ENCODE measurements at regions not wholly inside any gene's neighbourhood (a gene's known extent, or its start where the extent isn't known, plus 50 kb on each side); places are given as distances from the start of the nearest gene placed in this dataset.

DNA sequence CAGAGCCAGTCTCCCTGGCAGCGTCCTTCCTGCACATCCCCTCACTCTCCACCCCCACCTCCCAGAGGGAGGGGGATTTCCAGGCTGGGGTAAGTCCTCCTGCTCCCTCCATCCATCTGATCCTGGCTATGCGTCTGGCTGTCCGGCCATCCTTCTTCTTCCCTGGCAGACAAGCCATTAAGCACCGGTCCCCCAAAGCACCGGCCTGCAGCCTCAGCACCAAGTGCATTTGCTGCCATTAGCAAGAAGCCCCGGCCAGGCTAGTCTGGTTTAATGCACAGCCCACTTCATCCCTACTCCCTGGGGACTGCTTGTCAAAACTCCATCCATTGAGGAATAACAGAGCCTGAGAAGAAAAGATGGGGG, 208.7 kb upstream of the IER5L start:
- TF ChIP-seq POLR2AphosphoS5 (IDR thresholded peaks at IDR 0.05; ENCODE audit: borderline replicate concordance, low read depth, low read length) (no peak), EZH2 (IDR thresholded peaks at IDR 0.05) (no peak), FOXP2 (optimal IDR thresholded peaks at IDR 0.05; ENCODE audit: control extremely low read depth, extremely low read length, insufficient read depth) (no peak)
- Histone ChIP-seq H3K4me3 (no peak overlapping the region), H3K9ac (ENCODE audit: insufficient read length) (no peak overlapping the region), H3K27ac (no peak overlapping the region), H3K9me3 (ENCODE audit: low read depth, low read length) (no peaks in the 10 kb centered on the region), H3K36me3 (ENCODE audit: insufficient read depth, low read length) (no peaks in the 10 kb centered on the region)
- no peak for DNase-seq (ENCODE audit: low read depth, low spot score)

DNA sequence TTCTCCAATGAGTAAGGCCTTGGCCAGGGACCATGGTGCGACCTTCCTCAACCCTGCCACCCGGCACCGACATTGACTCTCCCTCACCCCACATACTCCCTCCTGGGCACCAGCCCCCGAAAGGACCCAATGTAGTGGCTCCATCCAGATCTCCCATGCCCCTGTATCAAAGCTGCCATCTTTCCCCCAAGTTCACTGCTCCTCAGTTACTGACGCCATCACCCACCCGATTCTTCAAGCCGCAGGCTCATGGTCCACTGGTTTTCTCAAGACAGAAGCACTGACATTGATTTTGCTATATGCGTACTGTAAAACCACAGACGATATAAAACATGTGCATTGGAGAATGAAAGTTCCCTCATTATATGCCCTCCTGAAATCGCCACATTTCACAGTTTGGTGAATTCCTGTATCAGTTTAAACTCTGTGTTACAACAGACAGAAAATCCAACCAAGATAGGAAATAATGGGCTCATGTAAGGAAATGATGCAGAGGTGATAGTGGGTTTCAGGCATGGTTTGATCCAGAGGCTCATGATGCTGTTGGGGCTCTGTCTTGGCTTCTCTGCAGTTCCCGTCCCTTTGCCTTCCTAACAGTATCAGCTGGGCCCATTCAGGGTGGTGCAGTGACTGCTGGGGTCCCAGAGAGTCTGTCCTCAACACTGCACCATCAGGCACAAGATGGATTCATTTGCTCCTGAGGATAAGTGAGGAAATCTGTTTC, 207.3 kb upstream of the IER5L start:
- Histone ChIP-seq H3K27ac (no peak overlapping the region), H3K36me3 (ENCODE audit: insufficient read depth, low read length) (no peaks in the 10 kb centered on the region), H3K9me3 (ENCODE audit: low read depth, low read length) (no peaks in the 10 kb centered on the region), H3K4me3 (no peak overlapping the region), H3K9ac (ENCODE audit: insufficient read length) (no peak overlapping the region)
- DNase-seq (ENCODE audit: low read depth, low spot score) = no peak
- TF ChIP-seq FOXP2 (optimal IDR thresholded peaks at IDR 0.05; ENCODE audit: control extremely low read depth, extremely low read length, insufficient read depth) (no peak), EZH2 (IDR thresholded peaks at IDR 0.05) (no peak), POLR2AphosphoS5 (IDR thresholded peaks at IDR 0.05; ENCODE audit: borderline replicate concordance, low read depth, low read length) (no peak)

DNA sequence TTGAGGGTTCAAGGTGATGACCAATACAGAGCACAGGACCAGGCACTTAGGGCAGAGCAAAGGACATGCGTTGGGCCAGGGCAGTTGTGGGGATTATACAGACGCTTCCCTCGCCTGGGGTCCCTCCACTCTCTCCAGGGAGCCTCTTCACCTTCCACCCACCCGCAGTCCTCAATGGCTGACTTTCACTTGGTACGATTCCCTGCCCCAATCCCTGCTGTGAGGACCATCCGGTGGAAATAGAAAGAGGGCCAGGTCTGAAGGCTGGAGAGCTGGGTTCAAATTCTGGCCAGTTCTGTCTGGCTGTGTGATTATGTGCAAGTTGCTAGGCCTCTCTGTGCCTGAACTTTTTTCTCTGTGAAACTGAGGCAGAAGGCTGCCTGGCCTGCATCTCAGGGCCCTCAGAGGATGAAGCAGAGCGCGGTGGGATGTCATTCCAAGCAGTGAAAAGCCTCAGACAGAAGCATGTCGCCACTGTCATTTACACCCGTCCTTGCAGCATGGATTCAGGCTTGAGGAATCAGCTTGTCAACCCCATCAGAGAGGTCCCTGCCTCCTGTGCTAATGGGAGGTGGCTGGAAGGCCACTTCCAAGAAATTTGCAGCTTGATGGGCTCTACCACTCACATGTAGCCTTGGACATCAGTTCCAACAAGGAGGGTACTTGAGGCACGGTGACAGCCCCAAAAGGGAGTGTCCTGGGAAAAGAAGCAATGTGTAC, 206.6 kb upstream of the IER5L start:
- H3K27ac ChIP-seq = no peak overlapping the region
- DNase-seq (ENCODE audit: low read depth, low spot score) = no peak
- TF ChIP-seq EZH2 (IDR thresholded peaks at IDR 0.05) (no peak), POLR2AphosphoS5 (IDR thresholded peaks at IDR 0.05; ENCODE audit: borderline replicate concordance, low read depth, low read length) (no peak)
- H3K9me3 ChIP-seq (ENCODE audit: low read depth, low read length) = no peaks in the 10 kb centered on the region
- no peak overlapping the region for H3K4me3 ChIP-seq
- no peaks in the 10 kb centered on the region for H3K36me3 ChIP-seq (ENCODE audit: insufficient read depth, low read length)
- H3K9ac ChIP-seq (ENCODE audit: insufficient read length) = no peak overlapping the region

DNA sequence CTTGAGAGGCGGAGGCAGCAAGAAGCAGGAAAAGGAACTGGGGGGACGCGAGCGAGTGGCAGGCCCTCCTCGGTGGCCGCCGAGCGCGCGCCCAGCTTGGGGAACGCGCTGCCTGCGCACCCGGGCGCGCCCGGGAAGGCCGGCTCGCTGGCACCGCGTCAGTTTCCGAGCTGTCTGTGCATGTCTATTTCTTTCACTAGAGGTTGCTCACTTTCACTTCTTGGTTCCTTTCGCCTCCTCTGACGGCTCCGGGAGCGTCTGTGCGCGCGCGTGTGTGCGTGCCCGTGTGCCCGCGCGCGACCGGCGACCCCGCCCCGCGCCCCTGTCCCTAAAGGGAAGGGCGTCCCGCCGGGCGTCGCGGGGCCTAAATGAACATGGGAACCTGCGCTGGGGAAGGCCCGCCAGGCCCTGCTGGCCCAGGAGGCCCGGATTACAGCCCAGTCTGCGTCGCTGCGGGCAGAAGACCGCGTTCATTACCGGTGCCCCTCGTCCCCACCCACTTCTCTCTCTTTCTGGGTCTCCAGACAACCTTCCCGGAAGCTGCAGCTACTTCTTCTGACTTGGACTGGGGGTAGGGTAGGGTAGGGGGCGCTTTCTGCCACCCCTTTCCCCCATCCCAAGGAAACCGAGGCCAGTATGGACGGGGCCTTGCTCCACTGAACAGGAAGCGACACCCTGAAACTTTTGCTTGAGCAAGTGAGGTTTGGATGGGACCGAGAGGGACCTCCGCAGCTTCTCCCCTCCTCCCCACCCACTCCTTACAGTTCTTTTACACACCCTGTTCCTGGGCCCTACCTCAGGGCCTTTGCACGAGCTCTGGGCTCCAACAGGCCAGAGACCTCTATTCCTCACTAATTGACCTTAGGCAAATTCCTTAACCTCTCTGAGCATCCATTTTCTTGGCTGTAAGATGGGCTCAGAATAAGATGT, 205.8 kb upstream of the IER5L start:
- Histone ChIP-seq H3K4me3 (no peak overlapping the region), H3K9ac (ENCODE audit: insufficient read length) (no peak overlapping the region), H3K9me3 (ENCODE audit: low read depth, low read length) (no peaks in the 10 kb centered on the region), H3K27ac (no peak overlapping the region), H3K36me3 (ENCODE audit: insufficient read depth, low read length) (no peaks in the 10 kb centered on the region)
- no peak for TF ChIP-seq FOXP2 (optimal IDR thresholded peaks at IDR 0.05; ENCODE audit: control extremely low read depth, extremely low read length, insufficient read depth)
- no peak for TF ChIP-seq EZH2 (IDR thresholded peaks at IDR 0.05)
- no peak for TF ChIP-seq POLR2AphosphoS5 (IDR thresholded peaks at IDR 0.05; ENCODE audit: borderline replicate concordance, low read depth, low read length)
- no peak for DNase-seq (ENCODE audit: low read depth, low spot score)

DNA sequence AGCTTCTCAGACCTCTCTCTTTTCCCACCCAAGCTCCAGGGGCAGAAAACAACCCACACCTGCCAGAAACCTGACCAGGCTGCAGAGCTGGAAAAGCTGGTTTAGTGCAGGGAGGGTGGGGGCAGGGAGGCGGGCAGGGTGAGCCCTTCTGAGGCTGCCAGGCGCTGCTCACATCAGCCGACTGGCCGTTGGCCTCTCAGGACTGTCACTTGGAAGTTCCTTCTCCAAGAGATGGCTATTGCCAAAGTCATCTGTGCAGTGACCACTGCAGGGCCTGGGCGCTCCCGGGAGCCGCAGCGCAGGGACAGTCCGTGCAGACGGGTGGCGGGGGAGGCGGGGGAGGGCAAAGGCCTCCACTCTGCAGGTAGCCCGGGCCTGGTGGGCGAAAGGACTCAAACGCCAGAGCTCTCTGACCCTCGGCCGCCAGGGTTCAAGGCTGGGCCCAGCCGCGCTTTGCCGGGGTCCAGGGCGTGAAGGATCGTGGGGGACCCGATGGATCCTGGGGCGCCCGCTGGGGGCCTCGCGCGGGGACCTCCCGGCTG, 205.0 kb upstream of the IER5L start:
- DNase-seq (ENCODE audit: low read depth, low spot score) = no peak

DNA sequence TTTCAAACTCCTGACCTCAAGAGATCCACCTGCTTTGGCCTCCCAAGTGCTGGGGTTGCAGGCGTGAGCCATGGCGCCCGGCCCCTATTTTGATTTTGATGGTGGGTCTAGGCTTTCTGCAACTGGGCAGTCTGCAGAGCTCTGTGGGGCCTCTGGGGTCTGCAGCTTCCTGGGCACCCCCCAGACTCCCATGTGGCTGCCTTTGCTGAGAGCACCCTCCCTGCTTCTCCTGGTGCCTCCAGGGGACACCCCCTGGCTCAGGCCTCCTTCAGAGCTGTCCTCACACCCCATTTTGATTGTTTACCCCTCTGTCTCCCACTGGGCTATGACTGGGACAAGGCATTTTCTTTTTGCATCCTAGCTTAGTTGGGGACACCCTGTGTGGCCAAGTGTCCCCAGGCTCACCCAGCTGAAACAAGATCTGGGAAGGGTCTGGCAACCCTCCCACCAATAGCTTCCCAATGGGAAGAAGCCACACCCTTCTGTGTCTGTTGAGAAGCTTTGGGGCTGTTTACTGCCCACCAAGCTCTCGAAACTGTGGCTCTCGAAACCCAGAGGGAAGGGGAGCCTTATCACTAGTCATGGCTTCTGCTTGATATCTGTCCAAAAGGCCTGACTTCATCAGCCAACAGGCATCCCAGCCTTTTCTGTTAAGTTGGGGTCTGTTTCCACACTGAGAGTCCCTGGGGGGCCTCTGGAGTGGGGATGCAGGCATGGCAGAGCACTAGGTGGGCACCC, 204.4 kb upstream of the IER5L start:
- Histone ChIP-seq H3K27ac (no peak overlapping the region), H3K4me3 (no peak overlapping the region), H3K36me3 (ENCODE audit: insufficient read depth, low read length) (no peaks in the 10 kb centered on the region), H3K9ac (ENCODE audit: insufficient read length) (no peak overlapping the region), H3K9me3 (ENCODE audit: low read depth, low read length) (no peaks in the 10 kb centered on the region)
- no peak for DNase-seq (ENCODE audit: low read depth, low spot score)
- TF ChIP-seq FOXP2 (optimal IDR thresholded peaks at IDR 0.05; ENCODE audit: control extremely low read depth, extremely low read length, insufficient read depth) = no peak
- no peak for TF ChIP-seq POLR2AphosphoS5 (IDR thresholded peaks at IDR 0.05; ENCODE audit: borderline replicate concordance, low read depth, low read length)
- TF ChIP-seq EZH2 (IDR thresholded peaks at IDR 0.05) = no peak

More for the DNA sequence above, 205.0 kb upstream of the IER5L start:
- Histone ChIP-seq H3K36me3 (ENCODE audit: insufficient read depth, low read length) (no peaks in the 10 kb centered on the region), H3K9ac (ENCODE audit: insufficient read length) (no peak overlapping the region), H3K9me3 (ENCODE audit: low read depth, low read length) (no peaks in the 10 kb centered on the region), H3K27ac (no peak overlapping the region), H3K4me3 (no peak overlapping the region)
- TF ChIP-seq EZH2 (IDR thresholded peaks at IDR 0.05) (no peak), POLR2AphosphoS5 (IDR thresholded peaks at IDR 0.05; ENCODE audit: borderline replicate concordance, low read depth, low read length) (no peak), FOXP2 (optimal IDR thresholded peaks at IDR 0.05; ENCODE audit: control extremely low read depth, extremely low read length, insufficient read depth) (no peak)

DNA sequence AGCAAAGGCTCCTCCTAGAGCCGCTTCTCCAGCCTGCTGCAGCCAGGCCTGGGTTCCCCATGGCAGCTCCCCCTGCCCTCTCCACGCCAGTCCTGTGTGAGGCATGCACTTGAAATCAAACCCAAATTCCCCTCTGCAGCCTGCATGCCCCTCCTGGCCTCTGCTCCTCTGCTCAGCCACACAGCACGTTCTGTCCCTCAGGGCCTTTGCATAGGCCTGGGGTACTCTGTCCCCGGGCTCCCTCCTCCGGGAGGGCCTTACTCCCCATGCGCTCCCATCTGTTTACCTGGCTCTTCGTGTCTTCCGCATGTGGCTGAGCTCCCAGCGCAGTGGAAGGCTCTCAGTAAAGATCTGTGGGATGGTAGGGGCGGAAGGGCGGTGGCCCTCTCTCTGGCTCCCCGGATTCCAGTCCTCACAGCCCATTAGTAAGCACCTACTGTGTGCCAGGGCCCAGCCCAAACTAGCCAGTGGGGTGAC, 203.5 kb upstream of the IER5L start:
- H3K4me3 ChIP-seq = no peak overlapping the region
- no peaks in the 10 kb centered on the region for H3K9me3 ChIP-seq (ENCODE audit: low read depth, low read length)
- DNase-seq (ENCODE audit: low read depth, low spot score) = no peak
- TF ChIP-seq EZH2 (IDR thresholded peaks at IDR 0.05) (no peak), POLR2AphosphoS5 (IDR thresholded peaks at IDR 0.05; ENCODE audit: borderline replicate concordance, low read depth, low read length) (no peak), FOXP2 (optimal IDR thresholded peaks at IDR 0.05; ENCODE audit: control extremely low read depth, extremely low read length, insufficient read depth) (no peak)
- no peaks in the 10 kb centered on the region for H3K36me3 ChIP-seq (ENCODE audit: insufficient read depth, low read length)
- no peak overlapping the region for H3K9ac ChIP-seq (ENCODE audit: insufficient read length)
- H3K27ac ChIP-seq = no peak overlapping the region
